ENCODE measurements at regions not wholly inside any gene's neighbourhood (a gene's known extent, or its start where the extent isn't known, plus 50 kb on each side); places are given as distances from the start of the nearest gene placed in this dataset.

DNA sequence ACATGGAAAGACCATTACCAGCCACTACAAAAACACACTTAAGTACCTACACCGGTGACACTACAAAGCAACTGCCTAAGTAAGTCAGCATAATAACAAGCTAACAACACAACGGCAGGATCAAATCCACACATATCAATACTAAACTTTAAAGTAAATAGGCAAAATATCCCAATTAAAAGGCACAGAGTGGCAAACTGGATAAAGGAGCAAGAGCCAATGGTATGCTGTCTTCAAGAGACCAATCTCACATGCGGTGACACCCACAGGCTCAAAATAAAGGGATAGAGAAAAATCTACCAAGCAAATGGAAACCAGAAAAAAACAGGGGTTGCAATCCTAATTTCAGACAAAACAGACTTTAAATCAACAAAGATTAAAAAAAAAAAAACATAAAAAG, 261.5 kb upstream of the TENM4 start:
- Histone ChIP-seq H3K27me3 (ENCODE audit: control insufficient read depth in 3 of 3, insufficient read depth in 3 of 3, low read depth in 1 of 3, low read length in 3 of 3) (no peaks in the 10 kb centered on the region), H3K4me1 (ENCODE audit: control insufficient read depth in 2 of 2, insufficient read depth in 1 of 2, low read depth in 1 of 2, low read length in 2 of 2) (no peaks in the 10 kb centered on the region), H3K18ac (ENCODE audit: low read length) (no peak overlapping the region), H2BK12ac (ENCODE audit: low read length) (no peak overlapping the region), H2BK5ac (ENCODE audit: low read length) (no peak overlapping the region), H3K14ac (ENCODE audit: low read length) (no peak overlapping the region), H2BK15ac (ENCODE audit: low read length) (no peak overlapping the region), H3K27ac (replicated peaks; ENCODE audit: low read length) (no peak overlapping the region), H3K36me3 (replicated peaks in 1 of 2; ENCODE audit: control insufficient read depth in 2 of 2, insufficient read depth in 2 of 2, low read length in 2 of 2) (no peaks in the 10 kb centered on the region), H2AFZ (ENCODE audit: low read length) (no peak overlapping the region), H3K23ac (ENCODE audit: low read depth, low read length, poor library complexity) (no peak overlapping the region), H3K4me3 (ENCODE audit: low read length in 2 of 2) (no peak overlapping the region), H3K79me1 (ENCODE audit: low read depth, low read length) (no peaks in the 10 kb centered on the region), H4K91ac (ENCODE audit: low read depth, low read length, poor library complexity) (no peak overlapping the region), H2AK5ac (ENCODE audit: low read depth, low read length) (no peak overlapping the region), H3K4ac (ENCODE audit: low read length) (no peak overlapping the region), H2BK120ac (ENCODE audit: low read depth, low read length) (no peak overlapping the region), H3K4me2 (ENCODE audit: insufficient read depth, low read length, poor library complexity, severe bottlenecking) (no peak overlapping the region), H4K8ac (ENCODE audit: low read depth, low read length) (no peak overlapping the region), H3K9me3 (replicated peaks in 1 of 2; ENCODE audit: control insufficient read depth in 2 of 2, insufficient read depth in 1 of 2, low read depth in 1 of 2, low read length in 2 of 2) (peaks cover 0 to 4% of the 10 kb centered on the region in 2 donors), H3K9ac (ENCODE audit: low read depth, low read length, poor library complexity) (no peak overlapping the region)
- DNase-seq (ENCODE audit: low spot score), result no peak
- no CpG with 5 or more reads among the region's 3 CpGs for WGBS, 2 donors (ENCODE audit: extremely low coverage in 2 of 2, insufficient read length in 2 of 2, insufficient replicate concordance in 1 of 2)

DNA sequence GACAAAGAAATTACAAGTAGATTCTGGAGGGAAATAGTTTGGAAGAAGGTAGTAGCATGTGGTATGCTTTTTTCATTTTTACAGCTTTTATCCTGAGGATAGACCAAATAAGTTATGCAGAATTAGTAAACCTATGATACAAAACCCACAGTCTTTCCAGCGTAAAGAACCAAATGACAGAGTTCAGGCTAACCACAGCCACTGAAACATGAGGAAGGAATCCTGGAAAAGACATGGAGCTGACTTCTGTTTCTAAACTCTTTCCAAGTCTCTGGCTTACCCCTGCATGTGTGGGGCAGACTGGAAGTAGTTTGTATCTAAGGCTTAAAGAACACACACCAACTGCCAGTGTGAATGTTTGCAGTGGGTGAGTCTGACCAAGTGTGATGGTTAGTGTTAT, 258.4 kb upstream of the TENM4 start:
- Histone ChIP-seq H2BK5ac (ENCODE audit: low read length) (no peak overlapping the region), H3K4ac (ENCODE audit: low read length) (no peak overlapping the region), H3K4me3 (ENCODE audit: low read length in 2 of 2) (no peak overlapping the region), H2BK120ac (ENCODE audit: low read depth, low read length) (no peak overlapping the region), H3K9ac (ENCODE audit: low read depth, low read length, poor library complexity) (no peak overlapping the region), H3K18ac (ENCODE audit: low read length) (no peak overlapping the region), H3K4me1 (ENCODE audit: control insufficient read depth in 2 of 2, insufficient read depth in 1 of 2, low read depth in 1 of 2, low read length in 2 of 2) (no peaks in the 10 kb centered on the region), H3K27ac (replicated peaks; ENCODE audit: low read length) (no peak overlapping the region), H3K23ac (ENCODE audit: low read depth, low read length, poor library complexity) (no peak overlapping the region), H4K91ac (ENCODE audit: low read depth, low read length, poor library complexity) (no peak overlapping the region), H3K14ac (ENCODE audit: low read length) (no peak overlapping the region), H2AK5ac (ENCODE audit: low read depth, low read length) (no peak overlapping the region), H3K9me3 (replicated peaks in 1 of 2; ENCODE audit: control insufficient read depth in 2 of 2, insufficient read depth in 1 of 2, low read depth in 1 of 2, low read length in 2 of 2) (peaks cover 0 to 4% of the 10 kb centered on the region in 2 donors), H2AFZ (ENCODE audit: low read length) (no peak overlapping the region), H3K36me3 (replicated peaks in 1 of 2; ENCODE audit: control insufficient read depth in 2 of 2, insufficient read depth in 2 of 2, low read length in 2 of 2) (no peaks in the 10 kb centered on the region), H3K79me1 (ENCODE audit: low read depth, low read length) (no peaks in the 10 kb centered on the region), H3K4me2 (ENCODE audit: insufficient read depth, low read length, poor library complexity, severe bottlenecking) (no peak overlapping the region), H2BK12ac (ENCODE audit: low read length) (no peak overlapping the region), H3K27me3 (ENCODE audit: control insufficient read depth in 3 of 3, insufficient read depth in 3 of 3, low read depth in 1 of 3, low read length in 3 of 3) (no peaks in the 10 kb centered on the region), H4K8ac (ENCODE audit: low read depth, low read length) (no peak overlapping the region), H2BK15ac (ENCODE audit: low read length) (no peak overlapping the region)
- WGBS, 2 donors (ENCODE audit: extremely low coverage in 2 of 2, insufficient read length in 2 of 2, insufficient replicate concordance in 1 of 2), result no CpG with 5 or more reads among the region's 1 CpG
- no peak for DNase-seq (ENCODE audit: low spot score)

DNA sequence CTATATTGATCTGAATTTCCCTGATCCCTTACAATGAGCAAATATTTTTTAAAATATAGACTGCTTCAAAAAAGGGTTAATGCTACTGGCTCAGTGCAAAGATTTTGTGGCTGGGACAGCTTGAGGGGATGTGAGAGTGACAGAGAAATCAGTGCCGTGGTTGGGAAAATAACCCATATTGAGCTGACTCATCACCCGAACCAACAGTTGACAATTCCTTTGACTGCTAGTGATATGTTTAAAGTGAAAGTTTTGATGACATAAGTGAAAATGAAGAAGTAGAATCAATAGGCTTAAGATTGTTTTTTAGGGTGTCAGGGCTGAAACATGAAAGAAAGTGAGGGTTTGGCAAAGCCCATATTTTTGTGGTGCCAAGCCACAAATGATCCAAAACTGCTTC, 257.1 kb upstream of the TENM4 start:
- H4K8ac ChIP-seq (ENCODE audit: low read depth, low read length), result no peak overlapping the region
- DNase-seq (ENCODE audit: low spot score), result no peak
- H2BK120ac ChIP-seq (ENCODE audit: low read depth, low read length), result no peak overlapping the region
- no peak overlapping the region for H3K27ac ChIP-seq (replicated peaks; ENCODE audit: low read length)
- H3K4me3 ChIP-seq (ENCODE audit: low read length in 2 of 2), result no peak overlapping the region
- no peaks in the 10 kb centered on the region for H3K79me1 ChIP-seq (ENCODE audit: low read depth, low read length)
- no peak overlapping the region for H3K23ac ChIP-seq (ENCODE audit: low read depth, low read length, poor library complexity)
- WGBS, 2 donors (ENCODE audit: extremely low coverage in 2 of 2, insufficient read length in 2 of 2, insufficient replicate concordance in 1 of 2), result no CpG with 5 or more reads among the region's 2 CpGs
- H2BK15ac ChIP-seq (ENCODE audit: low read length), result no peak overlapping the region
- no peaks in the 10 kb centered on the region for H3K36me3 ChIP-seq (replicated peaks in 1 of 2; ENCODE audit: control insufficient read depth in 2 of 2, insufficient read depth in 2 of 2, low read length in 2 of 2)
- H2AFZ ChIP-seq (ENCODE audit: low read length), result no peak overlapping the region
- H3K14ac ChIP-seq (ENCODE audit: low read length), result no peak overlapping the region
- no peaks in the 10 kb centered on the region for H3K4me1 ChIP-seq (ENCODE audit: control insufficient read depth in 2 of 2, insufficient read depth in 1 of 2, low read depth in 1 of 2, low read length in 2 of 2)
- H2BK5ac ChIP-seq (ENCODE audit: low read length), result no peak overlapping the region
- no peak overlapping the region for H2AK5ac ChIP-seq (ENCODE audit: low read depth, low read length)
- no peak overlapping the region for H4K91ac ChIP-seq (ENCODE audit: low read depth, low read length, poor library complexity)
- H3K9ac ChIP-seq (ENCODE audit: low read depth, low read length, poor library complexity), result no peak overlapping the region
- H3K9me3 ChIP-seq (replicated peaks in 1 of 2; ENCODE audit: control insufficient read depth in 2 of 2, insufficient read depth in 1 of 2, low read depth in 1 of 2, low read length in 2 of 2), result peaks cover 0 to 4% of the 10 kb centered on the region in 2 donors
- no peak overlapping the region for H3K4me2 ChIP-seq (ENCODE audit: insufficient read depth, low read length, poor library complexity, severe bottlenecking)
- H3K18ac ChIP-seq (ENCODE audit: low read length), result no peak overlapping the region
- H3K4ac ChIP-seq (ENCODE audit: low read length), result no peak overlapping the region
- H2BK12ac ChIP-seq (ENCODE audit: low read length), result no peak overlapping the region
- no peaks in the 10 kb centered on the region for H3K27me3 ChIP-seq (ENCODE audit: control insufficient read depth in 3 of 3, insufficient read depth in 3 of 3, low read depth in 1 of 3, low read length in 3 of 3)

DNA sequence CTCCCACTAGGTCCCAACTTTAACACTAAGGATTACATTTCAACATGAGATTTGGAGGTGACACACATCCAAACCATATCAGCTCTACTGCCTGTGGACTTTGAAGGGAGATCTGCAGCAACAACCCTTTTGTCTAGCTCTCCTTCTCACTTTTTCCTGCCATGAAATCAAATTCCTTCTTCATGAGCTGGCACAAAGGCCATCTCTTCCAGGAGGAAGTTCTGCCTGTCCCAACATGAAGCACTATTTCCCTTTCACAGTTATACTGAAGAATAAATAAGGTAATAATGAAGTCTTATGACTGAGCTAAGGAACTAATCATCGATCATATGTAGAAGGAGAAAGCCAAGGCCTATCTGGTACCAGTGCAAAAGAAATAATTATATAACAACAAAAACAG, 253.5 kb upstream of the TENM4 start:
- no peak overlapping the region for H3K18ac ChIP-seq (ENCODE audit: low read length)
- H3K27me3 ChIP-seq (ENCODE audit: control insufficient read depth in 3 of 3, insufficient read depth in 3 of 3, low read depth in 1 of 3, low read length in 3 of 3), result no peaks in the 10 kb centered on the region
- H3K4me1 ChIP-seq (ENCODE audit: control insufficient read depth in 2 of 2, insufficient read depth in 1 of 2, low read depth in 1 of 2, low read length in 2 of 2), result no peaks in the 10 kb centered on the region
- no peak overlapping the region for H3K4me2 ChIP-seq (ENCODE audit: insufficient read depth, low read length, poor library complexity, severe bottlenecking)
- no peak overlapping the region for H3K14ac ChIP-seq (ENCODE audit: low read length)
- no peak overlapping the region for H4K91ac ChIP-seq (ENCODE audit: low read depth, low read length, poor library complexity)
- WGBS, 2 donors (ENCODE audit: extremely low coverage in 2 of 2, insufficient read length in 2 of 2, insufficient replicate concordance in 1 of 2), result no CpG with 5 or more reads among the region's 1 CpG
- no peak overlapping the region for H2BK15ac ChIP-seq (ENCODE audit: low read length)
- no peak overlapping the region for H4K8ac ChIP-seq (ENCODE audit: low read depth, low read length)
- no peak overlapping the region for H2AFZ ChIP-seq (ENCODE audit: low read length)
- H3K9me3 ChIP-seq (replicated peaks in 1 of 2; ENCODE audit: control insufficient read depth in 2 of 2, insufficient read depth in 1 of 2, low read depth in 1 of 2, low read length in 2 of 2), result no peaks in the 10 kb centered on the region
- no peak overlapping the region for H2BK120ac ChIP-seq (ENCODE audit: low read depth, low read length)
- H2AK5ac ChIP-seq (ENCODE audit: low read depth, low read length), result no peak overlapping the region
- H3K36me3 ChIP-seq (replicated peaks in 1 of 2; ENCODE audit: control insufficient read depth in 2 of 2, insufficient read depth in 2 of 2, low read length in 2 of 2), result no peaks in the 10 kb centered on the region
- no peak overlapping the region for H3K9ac ChIP-seq (ENCODE audit: low read depth, low read length, poor library complexity)
- no peak overlapping the region for H2BK12ac ChIP-seq (ENCODE audit: low read length)
- H3K4me3 ChIP-seq (ENCODE audit: low read length in 2 of 2), result no peak overlapping the region
- H3K4ac ChIP-seq (ENCODE audit: low read length), result no peak overlapping the region
- H3K23ac ChIP-seq (ENCODE audit: low read depth, low read length, poor library complexity), result no peak overlapping the region
- no peak overlapping the region for H3K27ac ChIP-seq (replicated peaks; ENCODE audit: low read length)
- H3K79me1 ChIP-seq (ENCODE audit: low read depth, low read length), result no peaks in the 10 kb centered on the region
- DNase-seq (ENCODE audit: low spot score), result no peak
- no peak overlapping the region for H2BK5ac ChIP-seq (ENCODE audit: low read length)
